GM12873 (cell line): ENCODE measurements at regions not wholly inside any gene's neighbourhood (a gene's known extent, or its start where the extent isn't known, plus 50 kb on each side); places are given as distances from the start of the nearest gene placed in this dataset.

Experiments
- CTCF ChIP-seq: IDR thresholded peaks from 2 replicates; pipeline ENCODE4 v1.5.1; 2012; ENCODE audit warnings: low read depth, mild to moderate bottlenecking, moderate library complexity, low read length, control low read depth; ENCODE audit not compliant: insufficient read depth; ENCODE audit errors: missing control alignments

GRCh38 chr20:52572687-52573086, 381.1 kb upstream of the ZFP64 start:
- TF ChIP-seq CTCF = no peak

- TF ChIP-seq CTCF = no peak
These were observed 377.6 kb upstream of the ZFP64 start for GRCh38 chr20:52569201-52569600.

GRCh38 chr20:52565614-52566013, 374.0 kb upstream of the ZFP64 start:
- no peak for TF ChIP-seq CTCF

- TF ChIP-seq CTCF = no peak
These were observed 373.0 kb upstream of the ZFP64 start for GRCh38 chr20:52564594-52564993.

- no peak for TF ChIP-seq CTCF
These were observed 360.7 kb upstream of the ZFP64 start for GRCh38 chr20:52552181-52552872.

GRCh38 chr20:52542131-52542530, 350.6 kb upstream of the ZFP64 start:
- TF ChIP-seq CTCF = no peak

GRCh38 chr20:52540509-52540908, 348.9 kb upstream of the ZFP64 start:
- TF ChIP-seq CTCF = no peak
